IMR-90 (cell line): ENCODE measurements at regions not wholly inside any gene's neighbourhood (a gene's known extent, or its start where the extent isn't known, plus 50 kb on each side); places are given as distances from the start of the nearest gene placed in this dataset.

ENCODE experiments used
- ATAC-seq: fragments of 200-7000 bp; cut with Tn5 transposase; 2 replicates; pipeline ENCODE4 v1.9.1; 2020; ENCODE audit warnings: low read depth, mild to moderate bottlenecking, moderate library complexity
- BruUV-seq: library from RNA; stranded (reverse); fragments of 400-500 nt; replicated peaks from 2 replicates; lab custom pipeline; 2021; lab: Mats Ljungman, UMichigan
- CTCF ChIA-PET: fragments of 300-600 bp; formaldehyde crosslinking; extraction: SDS; loops from one replicate; lab custom pipeline; 2021; ENCODE audit warnings: antibody characterized with exemption; lab: Yijun Ruan, JAX
- POLR2A ChIA-PET: fragments of 300-600 bp; sonication (Branson Sonifier 250); formaldehyde crosslinking; loops from one replicate; lab custom pipeline; 2022; ENCODE audit warnings: antibody characterized with exemption; ENCODE audit not compliant: unreplicated experiment; lab: Charles Lee
- DNase-seq: peaks from one replicate; pipeline ENCODE4 v3.0.0; 2013
- H2AFZ ChIP-seq: replicated peaks from 2 replicates; pipeline ENCODE3; 2013; ENCODE audit warnings: low read length, mild to moderate bottlenecking; ENCODE audit not compliant: poor library complexity
- H2AK5ac ChIP-seq: 2 replicates; pipeline ENCODE4 v1.6.1; 2013; ENCODE audit warnings: low read depth, low read length, inconsistent platforms
- H2AK9ac ChIP-seq: replicated peaks from 2 replicates; pipeline ENCODE3; 2013; ENCODE audit warnings: mild to moderate bottlenecking, low read depth, low read length, moderate library complexity; ENCODE audit not compliant: poor library complexity
- H2BK120ac ChIP-seq: 2 replicates; pipeline ENCODE4 v1.6.1; 2013; ENCODE audit warnings: low read depth, low read length, inconsistent platforms
- H2BK15ac ChIP-seq: 3 replicates; pipeline ENCODE4 v1.6.1; 2013; ENCODE audit warnings: low read depth, low read length, inconsistent platforms
- H2BK20ac ChIP-seq: 2 replicates; pipeline ENCODE4 v1.6.1; 2013; ENCODE audit warnings: low read depth, mild to moderate bottlenecking, inconsistent platforms, low read length, moderate library complexity
- H2BK5ac ChIP-seq: 2 replicates; pipeline ENCODE4 v1.6.1; 2013; ENCODE audit warnings: mild to moderate bottlenecking, low read depth, low read length, inconsistent platforms; ENCODE audit not compliant: poor library complexity, severe bottlenecking
- H3K14ac ChIP-seq: replicated peaks from 2 replicates; pipeline ENCODE4 v1.6.1; 2013; ENCODE audit warnings: low read depth, low read length, inconsistent platforms
- H3K18ac ChIP-seq: 2 replicates; pipeline ENCODE4 v1.6.1; 2013; ENCODE audit warnings: low read depth, low read length, control low read depth
- H3K23ac ChIP-seq: 2 replicates; pipeline ENCODE4 v1.6.1; 2013; ENCODE audit warnings: low read depth, low read length, inconsistent platforms
- H3K27ac ChIP-seq: 2 replicates; pipeline ENCODE4 v1.5.1; 2013; ENCODE audit warnings: mild to moderate bottlenecking, control low read depth, low read length; ENCODE audit not compliant: insufficient read depth
- H3K27me3 ChIP-seq: 2 replicates; pipeline ENCODE4 v1.6.1; 2013; ENCODE audit warnings: low read length; ENCODE audit not compliant: control insufficient read depth, insufficient read depth
- H3K36me3 ChIP-seq: 2 replicates; pipeline ENCODE4 v1.6.1; 2013; ENCODE audit warnings: low read length, mixed read lengths; ENCODE audit not compliant: control insufficient read depth, insufficient read depth
- H3K4ac ChIP-seq: 2 replicates; pipeline ENCODE4 v1.6.1; 2013; ENCODE audit warnings: low read depth, low read length, inconsistent platforms
- H3K4me1 ChIP-seq: 2 replicates; pipeline ENCODE4 v1.6.1; 2013; ENCODE audit warnings: low read length, mixed read lengths; ENCODE audit not compliant: control insufficient read depth, insufficient read depth
- H3K4me2 ChIP-seq: 2 replicates; pipeline ENCODE4 v1.6.1; 2013; ENCODE audit warnings: low read depth, mild to moderate bottlenecking, control low read depth, low read length, moderate library complexity
- H3K4me3 ChIP-seq: 2 replicates; pipeline ENCODE4 v1.5.1; 2013; ENCODE audit warnings: low read depth, mild to moderate bottlenecking, control low read depth, low read length, moderate library complexity; ENCODE audit not compliant: insufficient read depth
- H3K56ac ChIP-seq: 2 replicates; pipeline ENCODE4 v1.6.1; 2013; ENCODE audit warnings: low read length, inconsistent platforms; ENCODE audit not compliant: insufficient read depth; ENCODE audit errors: extremely low read depth
- H3K79me1 ChIP-seq, 2 experiments: 2 replicates each; pipeline ENCODE4 v1.6.1; 2013; ENCODE audit warnings: low read length in 2 of 2, inconsistent platforms in 1 of 2, low read depth in 1 of 2
- H3K9ac ChIP-seq: 2 replicates; pipeline ENCODE4 v1.6.1; 2013; ENCODE audit warnings: low read depth, low read length, control low read depth
- H3K9me1 ChIP-seq: 2 replicates; pipeline ENCODE4 v1.6.1; 2013; ENCODE audit warnings: low read length, inconsistent platforms; ENCODE audit not compliant: insufficient read depth
- H3K9me3 ChIP-seq: 2 replicates; pipeline ENCODE4 v1.6.1; 2013; ENCODE audit warnings: low read length; ENCODE audit not compliant: control insufficient read depth, insufficient read depth
- H4K20me1 ChIP-seq: 2 replicates; pipeline ENCODE4 v1.6.1; 2013; ENCODE audit warnings: low read length, inconsistent platforms; ENCODE audit not compliant: insufficient read depth
- H4K5ac ChIP-seq: 2 replicates; pipeline ENCODE4 v1.6.1; 2013; ENCODE audit warnings: mild to moderate bottlenecking, low read depth, low read length, control low read depth
- H4K8ac ChIP-seq, 2 experiments: 2 replicates each; pipeline ENCODE4 v1.6.1; 2013; ENCODE audit warnings: low read depth in 2 of 2, low read length in 2 of 2, control low read depth in 1 of 2, inconsistent platforms in 1 of 2
- H4K91ac ChIP-seq: 2 replicates; pipeline ENCODE4 v1.6.1; 2013; ENCODE audit warnings: low read depth, low read length, inconsistent platforms; ENCODE audit not compliant: insufficient read depth
- CEBPB ChIP-seq: IDR thresholded peaks from 2 replicates; pipeline ENCODE4 v1.6.1; 2012; ENCODE audit warnings: low read depth, low read length, improper control_type of control experiment
- CHD1 ChIP-seq: IDR thresholded peaks from 2 replicates; pipeline ENCODE4 v1.6.1; 2012; ENCODE audit warnings: low read depth, low read length, improper control_type of control experiment
- CTCF ChIP-seq: conservative IDR thresholded peaks from 2 replicates; pipeline ENCODE4 v1.5.1; 2012; ENCODE audit warnings: mild to moderate bottlenecking, low read depth, low read length, improper control_type of control experiment
- ELK1 ChIP-seq: fragments of 150-350 bp; IDR thresholded peaks from 2 replicates; pipeline ENCODE4 v1.6.1; 2016; ENCODE audit warnings: low read depth, mild to moderate bottlenecking, low read length, moderate library complexity, borderline replicate concordance
- MAFK ChIP-seq: IDR thresholded peaks from 2 replicates; pipeline ENCODE4 v1.6.1; 2012; ENCODE audit warnings: low read depth, low read length, improper control_type of control experiment
- POLR2A ChIP-seq: IDR thresholded peaks from 2 replicates; pipeline ENCODE4 v1.6.1; 2012; ENCODE audit warnings: mild to moderate bottlenecking, low read depth, low read length
- RAD21 ChIP-seq: IDR thresholded peaks from 2 replicates; pipeline ENCODE4 v1.6.1; 2012; ENCODE audit warnings: low read length, improper control_type of control experiment
- SMC3 ChIP-seq: fragments of 150-350 bp; IDR thresholded peaks from 2 replicates; pipeline ENCODE4 v1.6.1; 2016; ENCODE audit warnings: low read depth, mild to moderate bottlenecking, antibody characterized with exemption, low read length, moderate library complexity
- USF2 ChIP-seq: fragments of 150-350 bp; IDR thresholded peaks from 2 replicates; pipeline ENCODE4 v1.6.1; 2017; ENCODE audit warnings: mild to moderate bottlenecking, antibody characterized with exemption, low read length, low read depth
- WGBS, 2 experiments: methylation state at CpG; one replicate each; pipeline versions ENCODE4 v1.1.5 to v1.1.7; 2013; ENCODE audit warnings: missing lambda C conversion rate in 2 of 2; ENCODE audit not compliant: insufficient read length in 1 of 2; ENCODE audit errors: extremely low coverage in 2 of 2; 5-methylcytosine and 5-hydroxymethylcytosine counted together
- dilution Hi-C: fragments of 300-500 bp; cut with HindIII; formaldehyde crosslinking; loops from one replicate; pipeline ENCODE4 v1.14.3; 2018; ENCODE audit warnings: low sequenced_read_pairs; ENCODE audit not compliant: unreplicated experiment
- in situ Hi-C: fragments of 300-500 bp; cut with MboI; formaldehyde crosslinking; loops from 3 replicates; pipeline ENCODE4 v1.14.3; 2019; ENCODE audit warnings: low sequenced_read_pairs, inconsistent platforms, mixed read lengths
- intact Hi-C: fragments of 100-400 bp; cut with micrococcal nuclease; formaldehyde crosslinking; loops from 2 replicates; pipeline ENCODE4 v1.10.0; 2022

- in situ Hi-C loops (no loop called here), dilution Hi-C loops (no loop called here), intact Hi-C loops (no loop called here)
- Histone ChIP-seq H3K56ac (no peak overlapping the region), H3K27me3 (no peaks in the 10 kb centered on the region), H3K23ac (no peak overlapping the region), H2AK9ac (no peak overlapping the region), H2AFZ (no peak overlapping the region), H4K8ac (no peak overlapping the region), H4K20me1 (no peaks in the 10 kb centered on the region), H3K4me3 (no peak overlapping the region), H3K9me1 (no peaks in the 10 kb centered on the region), H3K79me1 (no peaks in the 10 kb centered on the region), H2BK20ac (no peak overlapping the region), H4K5ac (no peak overlapping the region), H3K4me1 (no peaks in the 10 kb centered on the region), H3K9me3 (peaks cover 2% of the 10 kb centered on the region; the same call in 1 of the 2 replicates), H2AK5ac (no peak overlapping the region), H2BK15ac (no peak overlapping the region), H3K4me2 (no peak overlapping the region), H2BK120ac (no peak overlapping the region), H3K14ac (no peak overlapping the region), H3K27ac (no peak overlapping the region), H3K36me3 (no peaks in the 10 kb centered on the region), H3K18ac (no peak overlapping the region), H4K91ac (no peak overlapping the region), H3K9ac (no peak overlapping the region), H2BK5ac (no peak overlapping the region), H3K4ac (no peak overlapping the region)
- whole genome bisulfite sequencing, 2 experiments: no CpG with 5 or more reads among the region's 6 CpGs
- DNase-seq: no peak
- BruUV-seq: no TSS peak
- CTCF ChIA-PET: no interaction called here
- TF ChIP-seq SMC3: no peak
- TF ChIP-seq CTCF: no peak
- TF ChIP-seq MAFK: no peak
- no peak for TF ChIP-seq CEBPB
- TF ChIP-seq RAD21: no peak
- TF ChIP-seq CHD1: no peak
- TF ChIP-seq ELK1: no peak
- no peak for TF ChIP-seq POLR2A
- no peak for TF ChIP-seq USF2
- POLR2A ChIA-PET: no interaction called here
- ATAC-seq: no peak
Observed at GRCh38 chr12:73726881-73727280, 810.8 kb upstream of the ATXN7L3B start.
